Gastroesophageal sphincter (tissue), 4 donors: ENCODE measurements at regions not wholly inside any gene's neighbourhood (a gene's known extent, or its start where the extent isn't known, plus 50 kb on each side); places are given as distances from the start of the nearest gene placed in this dataset.
"Not testable (repeated sequence)": the region's sequence is repeated elsewhere in the genome, so short reads cannot be mapped to it uniquely, and the experiment has no call there.

ENCODE experiments used
- ATAC-seq: fragments of 150-250 bp; one replicate; pipeline ENCODE4 v1.9.1; 2016; ENCODE audit warnings: mild to moderate bottlenecking, moderate library complexity
- H3K27ac ChIP-seq, 4 donors: fragments of 200-600 bp; sonication (generic) in 3 of 4; 1 replicate in 3 of 4; 2 replicates in 1 of 4; pipeline ENCODE4 v1.5.1; 2016 to 2019
- H3K27me3 ChIP-seq: fragments of 200-600 bp; sonication (generic); one replicate; pipeline ENCODE4 v1.5.1; 2019
- H3K36me3 ChIP-seq, 2 donors: fragments of 200-600 bp; sonication (generic); one replicate each; pipeline ENCODE4 v1.5.1; 2019; ENCODE audit warnings: control low read depth in 1 of 2
- H3K4me1 ChIP-seq, 3 donors: fragments of 200-600 bp; sonication (generic); 1 replicate in 2 of 3; 2 replicates in 1 of 3; pipeline ENCODE4 v1.5.1; 2016 to 2019; ENCODE audit warnings: control low read depth in 2 of 3
- H3K4me3 ChIP-seq, 2 donors: fragments of 200-600 bp; sonication (generic); one replicate each; pipeline ENCODE4 v1.5.1; 2019; ENCODE audit warnings: mild to moderate bottlenecking in 1 of 2, moderate library complexity in 1 of 2
- H3K9me3 ChIP-seq, 3 donors: fragments of 200-600 bp; sonication (generic); one replicate each; pipeline ENCODE4 v1.5.1; 2017 to 2019; ENCODE audit warnings: control low read depth in 2 of 3
- EP300 ChIP-seq: sonication (generic); formaldehyde crosslinking; IDR thresholded peaks from one replicate; pipeline ENCODE4 v1.6.1; 2017; ENCODE audit warnings: antibody characterized with exemption, mild to moderate bottlenecking
- POLR2A ChIP-seq, 2 donors: fragments of 450-650 bp; IDR thresholded peaks; one replicate each; pipeline ENCODE4 v1.6.1; 2017; ENCODE audit warnings: antibody characterized with exemption in 2 of 2, mild to moderate bottlenecking in 2 of 2, moderate library complexity in 1 of 2
- POLR2AphosphoS5 ChIP-seq: sonication (generic); formaldehyde crosslinking; IDR thresholded peaks from one replicate; pipeline ENCODE4 v1.6.1; 2017; ENCODE audit warnings: antibody characterized with exemption
- WGBS, 2 donors: methylation state at CpG; one replicate each; pipeline ENCODE4 v1.1.5; 2018; ENCODE audit warnings: low coverage in 1 of 2; 5-methylcytosine and 5-hydroxymethylcytosine counted together
- TF ChIP-seq, protein P1 (sequence below), 4 experiments: fragments of 200-600 bp in 2 of 4; fragments of 450-650 bp in 2 of 4; sonication (generic) in 1 of 4; IDR thresholded peaks; one replicate each; pipeline ENCODE4 v1.5.1; 2017 to 2019; ENCODE audit warnings: antibody characterized with exemption in 4 of 4, mild to moderate bottlenecking in 2 of 4, moderate library complexity in 2 of 4

DNA sequence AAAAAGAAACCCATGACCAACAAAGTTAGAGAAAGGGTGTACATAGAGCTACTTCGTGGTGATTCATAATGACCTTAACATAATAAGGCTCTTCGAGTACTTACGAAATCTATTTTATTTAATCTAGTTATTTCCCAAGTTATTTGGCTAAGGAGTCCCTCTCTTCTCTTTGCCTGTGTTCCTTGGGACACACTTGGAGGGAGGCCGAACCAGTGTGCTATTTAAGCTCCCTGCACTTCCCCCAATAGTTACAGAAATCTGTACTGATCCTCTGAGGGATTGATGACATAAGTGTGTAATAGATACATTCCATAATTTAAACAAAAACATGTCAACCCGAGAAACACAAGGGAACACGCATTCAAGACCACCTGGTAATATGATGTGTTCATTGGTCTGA, 351.1 kb downstream of the GATA3 start:
- 56 to 63% methylated on average over 6 of the region's 6 CpGs for WGBS, 2 donors
- TF ChIP-seq EP300: no peak
- TF ChIP-seq, protein P1, sequence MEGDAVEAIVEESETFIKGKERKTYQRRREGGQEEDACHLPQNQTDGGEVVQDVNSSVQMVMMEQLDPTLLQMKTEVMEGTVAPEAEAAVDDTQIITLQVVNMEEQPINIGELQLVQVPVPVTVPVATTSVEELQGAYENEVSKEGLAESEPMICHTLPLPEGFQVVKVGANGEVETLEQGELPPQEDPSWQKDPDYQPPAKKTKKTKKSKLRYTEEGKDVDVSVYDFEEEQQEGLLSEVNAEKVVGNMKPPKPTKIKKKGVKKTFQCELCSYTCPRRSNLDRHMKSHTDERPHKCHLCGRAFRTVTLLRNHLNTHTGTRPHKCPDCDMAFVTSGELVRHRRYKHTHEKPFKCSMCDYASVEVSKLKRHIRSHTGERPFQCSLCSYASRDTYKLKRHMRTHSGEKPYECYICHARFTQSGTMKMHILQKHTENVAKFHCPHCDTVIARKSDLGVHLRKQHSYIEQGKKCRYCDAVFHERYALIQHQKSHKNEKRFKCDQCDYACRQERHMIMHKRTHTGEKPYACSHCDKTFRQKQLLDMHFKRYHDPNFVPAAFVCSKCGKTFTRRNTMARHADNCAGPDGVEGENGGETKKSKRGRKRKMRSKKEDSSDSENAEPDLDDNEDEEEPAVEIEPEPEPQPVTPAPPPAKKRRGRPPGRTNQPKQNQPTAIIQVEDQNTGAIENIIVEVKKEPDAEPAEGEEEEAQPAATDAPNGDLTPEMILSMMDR (IDR thresholded peaks at IDR 0.05): no peak
- no peak for TF ChIP-seq POLR2A (IDR thresholded peaks at IDR 0.05)
- no peak for TF ChIP-seq POLR2AphosphoS5
- Histone ChIP-seq H3K27ac (no peak overlapping the region), H3K9me3 (no peaks in the 10 kb centered on the region), H3K4me3 (no peak overlapping the region), H3K27me3 (peaks cover 4% of the 10 kb centered on the region), H3K4me1 (no peaks in the 10 kb centered on the region), H3K36me3 (no peaks in the 10 kb centered on the region)
- ATAC-seq: no peak

DNA sequence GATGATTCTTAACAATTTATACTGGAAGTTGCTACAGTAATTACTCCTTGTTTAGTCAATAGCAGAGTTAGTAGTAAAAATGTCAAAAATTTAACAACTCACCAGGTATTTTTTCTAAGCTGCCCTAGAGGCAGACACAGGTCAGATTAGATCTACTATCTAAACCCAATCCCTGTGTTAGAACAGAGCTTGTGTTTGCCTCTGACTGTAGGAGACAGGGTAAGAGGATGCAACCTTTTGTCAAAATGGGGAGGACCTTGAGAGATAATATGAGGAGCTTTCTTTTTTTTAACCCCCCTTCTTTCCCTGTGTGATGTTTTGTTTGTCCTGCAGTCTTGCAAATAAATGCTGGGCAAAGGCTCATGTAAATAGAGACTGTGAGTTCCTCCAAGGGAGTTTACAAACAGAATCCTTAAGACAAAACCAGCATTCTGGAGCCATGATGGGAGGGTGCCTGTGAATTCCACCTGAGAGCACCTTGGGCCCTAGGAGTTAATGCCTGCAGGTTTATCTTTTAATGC, 353.1 kb downstream of the GATA3 start:
- Histone ChIP-seq H3K36me3 (no peaks in the 10 kb centered on the region), H3K4me1 (no peaks in the 10 kb centered on the region)
- no peak for ATAC-seq

GRCh38 chr10:8410506-8410905, 356.0 kb downstream of the GATA3 start:
- no peak for TF ChIP-seq POLR2AphosphoS5
- TF ChIP-seq, protein P1 (IDR thresholded peaks at IDR 0.05): no peak
- TF ChIP-seq EP300: no peak
- TF ChIP-seq POLR2A (IDR thresholded peaks at IDR 0.05): no peak
- Histone ChIP-seq H3K4me1 (no peaks in the 10 kb centered on the region), H3K9me3 (peaks cover 0 to 6% (median 0%) of the 10 kb centered on the region in 3 donors), H3K27me3 (peaks cover 4% of the 10 kb centered on the region), H3K36me3 (no peaks in the 10 kb centered on the region), H3K27ac (no peak overlapping the region), H3K4me3 (no peak overlapping the region)
- 78% methylated on average over 3 of the region's 3 CpGs; no CpG with 5 or more reads in 1 of the 2 donors for WGBS, 2 donors
- no peak for ATAC-seq

More for the DNA sequence above, 353.1 kb downstream of the GATA3 start:
- Histone ChIP-seq H3K27me3 (peaks cover 4% of the 10 kb centered on the region), H3K9me3 (no peaks in the 10 kb centered on the region), H3K27ac (no peak overlapping the region), H3K4me3 (no peak overlapping the region)
- TF ChIP-seq EP300 (no peak), POLR2A (IDR thresholded peaks at IDR 0.05) (no peak), POLR2AphosphoS5 (no peak)
- TF ChIP-seq, protein P1 (IDR thresholded peaks at IDR 0.05): no peak

DNA sequence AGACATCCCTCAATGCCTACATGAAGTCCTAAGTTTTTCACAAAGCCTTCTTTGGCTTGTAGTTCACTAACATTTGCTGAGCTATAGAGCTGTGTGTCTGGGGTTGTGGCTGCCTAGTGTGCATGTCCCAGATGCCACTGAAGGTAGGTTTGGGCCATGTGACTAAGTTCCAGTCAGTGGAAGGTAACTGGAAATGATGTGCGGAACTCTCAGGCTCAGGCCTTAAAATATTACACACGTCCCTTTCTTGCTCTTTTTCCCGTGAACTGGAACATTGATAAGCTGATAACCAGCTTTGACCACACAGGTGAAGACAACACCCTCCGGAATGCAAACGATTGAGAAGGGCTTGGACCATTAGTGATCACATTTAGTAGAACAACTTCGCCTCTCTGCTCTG, 358.1 kb downstream of the GATA3 start:
- peaks cover 0 to 6% (median 0%) of the 10 kb centered on the region in 3 donors for H3K9me3 ChIP-seq
- TF ChIP-seq POLR2A (IDR thresholded peaks at IDR 0.05) (no peak), POLR2AphosphoS5 (no peak), EP300 (no peak)
- TF ChIP-seq, protein P1 (IDR thresholded peaks at IDR 0.05): no peak
- no peak overlapping the region for H3K27ac ChIP-seq
- no peak for ATAC-seq
- 79 to 100% methylated on average over 2 to 6 of the region's 6 CpGs for WGBS, 2 donors
- no peak overlapping the region for H3K4me3 ChIP-seq
- H3K36me3 ChIP-seq: no peaks in the 10 kb centered on the region
- H3K27me3 ChIP-seq: peaks cover 4% of the 10 kb centered on the region
- H3K4me1 ChIP-seq: no peaks in the 10 kb centered on the region

DNA sequence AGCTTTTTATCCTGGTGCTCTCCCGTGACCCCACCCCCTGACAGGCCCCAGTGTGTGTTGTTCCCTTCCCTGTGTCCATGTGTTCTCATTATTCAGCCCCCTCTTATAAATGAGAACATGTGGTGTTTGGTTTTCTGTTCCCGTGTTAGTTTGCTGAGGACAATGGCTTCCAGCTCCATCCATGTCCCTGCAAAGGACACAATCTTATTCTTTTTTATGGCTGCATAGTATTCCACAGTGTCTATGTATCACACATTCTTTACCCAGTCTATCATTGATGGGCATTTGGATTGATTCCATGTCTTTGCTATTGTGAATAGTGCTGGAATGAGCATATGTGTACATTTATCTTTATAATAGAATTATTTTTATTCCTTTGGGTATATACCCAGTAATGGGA, 360.5 kb downstream of the GATA3 start:
- not testable (repeated sequence) for H3K4me1 ChIP-seq, H3K27ac ChIP-seq, H3K4me3 ChIP-seq, H3K27me3 ChIP-seq, ATAC-seq, H3K36me3 ChIP-seq, H3K9me3 ChIP-seq
- WGBS, 2 donors: 83 to 93% methylated on average over 2 of the region's 2 CpGs
